Retinal pigment epithelial cell (primary cell): ENCODE measurements at regions not wholly inside any gene's neighbourhood (a gene's known extent, or its start where the extent isn't known, plus 50 kb on each side); places are given as distances from the start of the nearest gene placed in this dataset.

Experiments
- DNase-seq: peaks from one replicate; pipeline ENCODE4 v3.0.0-alpha.2; 2010; ENCODE audit warnings: low read depth
- H3K4me3 ChIP-seq: 2 replicates; pipeline ENCODE4 v1.5.1; 2011; ENCODE audit warnings: mild to moderate bottlenecking, low read length, control low read depth, moderate library complexity
- TF ChIP-seq, protein P1 (sequence below): conservative IDR thresholded peaks from 2 replicates; pipeline ENCODE4 v1.5.1; 2011; ENCODE audit warnings: low read depth, low read length, control low read depth, inconsistent platforms

DNA sequence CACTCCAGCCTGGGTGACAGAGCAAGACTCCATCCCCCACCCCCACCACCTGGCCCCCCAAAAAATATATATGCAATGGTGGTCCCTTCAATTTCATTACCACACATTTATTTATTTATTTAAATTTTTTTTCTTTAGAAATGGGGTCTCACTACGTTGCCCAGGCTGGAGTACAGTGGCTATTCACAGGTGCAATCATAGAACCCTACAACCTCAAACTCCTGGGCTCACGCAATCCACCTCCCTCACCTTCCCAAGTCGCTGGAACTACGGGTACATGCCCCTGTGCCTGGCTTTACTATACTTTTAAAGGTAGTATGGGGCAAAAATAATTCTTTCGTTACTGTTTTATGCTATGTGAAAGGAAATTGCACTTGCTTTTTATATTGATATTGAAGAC is 50.9 kb upstream of the EP300 start:
- DNase-seq = no peak
- TF ChIP-seq, protein P1, sequence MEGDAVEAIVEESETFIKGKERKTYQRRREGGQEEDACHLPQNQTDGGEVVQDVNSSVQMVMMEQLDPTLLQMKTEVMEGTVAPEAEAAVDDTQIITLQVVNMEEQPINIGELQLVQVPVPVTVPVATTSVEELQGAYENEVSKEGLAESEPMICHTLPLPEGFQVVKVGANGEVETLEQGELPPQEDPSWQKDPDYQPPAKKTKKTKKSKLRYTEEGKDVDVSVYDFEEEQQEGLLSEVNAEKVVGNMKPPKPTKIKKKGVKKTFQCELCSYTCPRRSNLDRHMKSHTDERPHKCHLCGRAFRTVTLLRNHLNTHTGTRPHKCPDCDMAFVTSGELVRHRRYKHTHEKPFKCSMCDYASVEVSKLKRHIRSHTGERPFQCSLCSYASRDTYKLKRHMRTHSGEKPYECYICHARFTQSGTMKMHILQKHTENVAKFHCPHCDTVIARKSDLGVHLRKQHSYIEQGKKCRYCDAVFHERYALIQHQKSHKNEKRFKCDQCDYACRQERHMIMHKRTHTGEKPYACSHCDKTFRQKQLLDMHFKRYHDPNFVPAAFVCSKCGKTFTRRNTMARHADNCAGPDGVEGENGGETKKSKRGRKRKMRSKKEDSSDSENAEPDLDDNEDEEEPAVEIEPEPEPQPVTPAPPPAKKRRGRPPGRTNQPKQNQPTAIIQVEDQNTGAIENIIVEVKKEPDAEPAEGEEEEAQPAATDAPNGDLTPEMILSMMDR = no peak
- H3K4me3 ChIP-seq = no peak overlapping the region
